ENCODE measurements at regions not wholly inside any gene's neighbourhood (a gene's known extent, or its start where the extent isn't known, plus 50 kb on each side); places are given as distances from the start of the nearest gene placed in this dataset.

GRCh38 chr12:28885928-28886327 is 263.1 kb upstream of the FAR2 start:
- DNase-seq: no peak

GRCh38 chr12:28887461-28887990 is 261.6 kb upstream of the FAR2 start:
- DNase-seq: no peak

GRCh38 chr12:28890664-28891063 is 258.4 kb upstream of the FAR2 start:
- DNase-seq: no peak

GRCh38 chr12:28891126-28891525 is 258.0 kb upstream of the FAR2 start:
- no peak for DNase-seq

- no peak for DNase-seq
Measured at GRCh38 chr12:28893365-28893764, 255.7 kb upstream of the FAR2 start.

GRCh38 chr12:28893856-28894255 is 255.2 kb upstream of the FAR2 start:
- DNase-seq: no peak

- DNase-seq: no peak
Measured at GRCh38 chr12:28896421-28896820, 252.7 kb upstream of the FAR2 start.

GRCh38 chr12:28898038-28898437 is 251.0 kb upstream of the FAR2 start:
- no peak for DNase-seq

GRCh38 chr12:28899951-28900350 is 249.1 kb upstream of the FAR2 start:
- no peak for DNase-seq

- no peak for DNase-seq
Measured at GRCh38 chr12:28905220-28905955, 243.7 kb upstream of the FAR2 start.

- no peak for DNase-seq
Measured at GRCh38 chr12:28908646-28909045, 240.4 kb upstream of the FAR2 start.

GRCh38 chr12:28909291-28909690 is 239.8 kb upstream of the FAR2 start:
- DNase-seq: no peak

- DNase-seq: no peak
Measured at GRCh38 chr12:28925719-28926376, 223.2 kb upstream of the FAR2 start.

GRCh38 chr12:28930704-28931103 is 218.4 kb upstream of the FAR2 start:
- DNase-seq: no peak

- no peak for DNase-seq
Measured at GRCh38 chr12:28933176-28933575, 215.9 kb upstream of the FAR2 start.

GRCh38 chr12:28933864-28934527 is 215.1 kb upstream of the FAR2 start:
- no peak for DNase-seq

GRCh38 chr12:28936221-28936620 is 212.9 kb upstream of the FAR2 start:
- no peak for DNase-seq

- no peak for DNase-seq
Measured at GRCh38 chr12:28936711-28937110, 212.4 kb upstream of the FAR2 start.

GRCh38 chr12:28937196-28937595 is 211.9 kb upstream of the FAR2 start:
- DNase-seq: no peak

- no peak for DNase-seq
Measured at GRCh38 chr12:28938056-28938455, 211.0 kb upstream of the FAR2 start.

GRCh38 chr12:28938581-28939235 is 210.4 kb upstream of the FAR2 start:
- DNase-seq: no peak

- no peak for DNase-seq
Measured at GRCh38 chr12:28939427-28939826, 209.7 kb upstream of the FAR2 start.

GRCh38 chr12:28941248-28941647 is 207.8 kb upstream of the FAR2 start:
- no peak for DNase-seq

Data from OCI-M1 (cell line).